ENCODE measurements at regions not wholly inside any gene's neighbourhood (a gene's known extent, or its start where the extent isn't known, plus 50 kb on each side); places are given as distances from the start of the nearest gene placed in this dataset.

DNA sequence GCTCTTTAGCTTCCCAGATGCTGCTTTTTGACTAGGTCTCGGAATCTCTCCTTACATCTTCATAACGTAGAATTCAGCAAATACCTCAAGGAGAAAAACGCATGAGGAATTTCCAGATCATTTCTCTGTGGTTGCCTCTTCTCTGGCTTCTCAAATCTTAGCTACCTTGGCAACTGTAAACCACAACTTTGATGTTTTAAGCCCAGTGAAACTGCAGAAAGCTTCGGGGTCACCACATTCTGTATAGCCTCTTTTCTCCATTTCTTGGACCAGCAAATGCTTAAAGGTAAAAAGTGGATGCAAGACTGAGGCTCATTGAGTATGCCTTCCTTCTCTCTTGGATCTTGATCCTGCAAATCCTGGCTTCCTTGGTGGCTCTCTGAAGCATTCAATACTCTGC lies 125.5 kb upstream of the FBXL4 start:
- DNase-seq (ENCODE audit: low read depth in 3 of 3): no peak

GRCh38 chr6:99066044-99066443 lies 118.3 kb upstream of the FBXL4 start:
- no peak for DNase-seq (ENCODE audit: low read depth in 3 of 3)

DNA sequence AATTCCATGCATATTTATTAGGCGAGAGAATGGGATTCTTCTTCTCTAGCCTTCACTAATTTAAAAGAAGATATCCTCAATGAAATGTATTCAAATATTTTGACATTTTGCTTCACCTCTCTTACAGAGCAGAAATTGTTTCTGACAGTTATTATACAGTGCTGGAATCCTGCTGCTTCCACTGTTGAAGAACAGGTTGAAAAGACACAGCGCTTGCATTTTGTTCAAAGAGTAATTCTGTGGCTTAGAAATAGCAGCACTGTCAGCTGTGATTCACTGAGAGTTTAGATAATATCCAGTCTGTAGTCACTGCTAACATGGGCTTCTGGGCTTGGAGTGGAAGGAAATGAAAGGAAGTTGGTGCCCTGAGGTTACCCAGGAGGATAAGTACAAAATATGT lies 117.1 kb upstream of the FBXL4 start:
- no peak for DNase-seq (ENCODE audit: low read depth in 3 of 3)

- DNase-seq (ENCODE audit: low read depth in 3 of 3): no peak
These were observed 88.9 kb upstream of the FBXL4 start for GRCh38 chr6:99036672-99037071.

DNA sequence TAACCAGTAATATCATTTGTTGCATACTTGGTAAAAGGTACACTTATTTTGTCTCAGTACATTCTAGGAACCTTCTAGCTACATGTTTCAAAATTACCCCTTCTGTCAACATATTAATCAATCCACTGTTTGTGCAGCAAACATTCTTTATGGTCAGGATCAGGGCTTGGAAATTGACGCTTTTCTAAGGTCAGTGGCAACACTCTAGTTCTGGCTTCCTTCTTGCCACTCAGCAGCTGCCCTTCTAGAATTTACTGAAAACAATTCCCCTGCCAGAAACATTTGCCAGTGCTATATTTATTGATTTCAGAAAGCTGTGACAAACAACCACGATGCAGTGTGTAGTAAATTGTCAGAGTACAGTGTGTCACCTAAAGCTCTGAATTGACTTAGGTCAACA lies 84.7 kb upstream of the FBXL4 start:
- DNase-seq (ENCODE audit: low read depth in 3 of 3): no peak

DNA sequence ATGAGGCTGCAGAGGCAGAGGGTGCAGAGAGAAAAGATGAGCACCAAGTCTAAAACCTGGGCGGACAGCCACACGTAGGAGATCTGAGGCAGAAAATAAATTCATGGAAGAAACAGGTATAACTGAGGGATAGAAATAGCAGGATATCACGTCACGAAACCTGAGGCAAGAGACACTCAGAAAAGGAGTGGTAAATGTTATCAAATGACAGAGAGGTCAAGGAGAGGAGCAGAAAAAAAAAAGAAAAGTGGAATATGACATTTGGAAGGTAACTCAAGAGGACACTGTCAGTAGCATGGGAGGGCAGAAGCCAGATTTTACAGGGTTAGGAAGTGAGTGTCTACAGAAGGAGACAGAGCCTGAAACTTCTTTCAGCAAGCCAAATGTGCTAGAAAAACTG lies 84.2 kb upstream of the FBXL4 start:
- no peak for DNase-seq (ENCODE audit: low read depth in 3 of 3)

- DNase-seq (ENCODE audit: low read depth in 3 of 3): no peak
These were observed 83.2 kb upstream of the FBXL4 start for GRCh38 chr6:99030915-99031314.

DNA sequence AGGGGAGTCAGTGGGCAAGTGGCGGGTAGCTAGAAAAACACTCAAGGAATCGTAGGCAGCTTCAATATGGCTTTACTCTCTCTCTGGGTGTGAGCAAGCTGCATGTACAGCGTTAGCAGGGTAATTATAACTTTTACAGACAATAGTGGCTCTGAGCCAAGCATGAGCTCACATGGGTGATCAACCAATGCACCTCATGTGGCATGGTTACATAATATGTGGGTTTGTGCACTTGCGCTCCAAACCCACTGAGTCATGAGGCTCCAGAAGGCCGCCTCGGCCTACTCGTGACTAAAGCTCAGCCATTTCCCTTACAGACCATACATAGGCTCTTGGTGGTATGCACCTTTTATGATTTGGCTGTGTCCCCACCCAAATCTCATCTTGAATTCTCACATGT lies 78.4 kb upstream of the FBXL4 start:
- DNase-seq (ENCODE audit: low read depth in 3 of 3): no peak

- DNase-seq (ENCODE audit: low read depth in 3 of 3): no peak
These were observed 76.3 kb upstream of the FBXL4 start for GRCh38 chr6:99024089-99024488.

DNA sequence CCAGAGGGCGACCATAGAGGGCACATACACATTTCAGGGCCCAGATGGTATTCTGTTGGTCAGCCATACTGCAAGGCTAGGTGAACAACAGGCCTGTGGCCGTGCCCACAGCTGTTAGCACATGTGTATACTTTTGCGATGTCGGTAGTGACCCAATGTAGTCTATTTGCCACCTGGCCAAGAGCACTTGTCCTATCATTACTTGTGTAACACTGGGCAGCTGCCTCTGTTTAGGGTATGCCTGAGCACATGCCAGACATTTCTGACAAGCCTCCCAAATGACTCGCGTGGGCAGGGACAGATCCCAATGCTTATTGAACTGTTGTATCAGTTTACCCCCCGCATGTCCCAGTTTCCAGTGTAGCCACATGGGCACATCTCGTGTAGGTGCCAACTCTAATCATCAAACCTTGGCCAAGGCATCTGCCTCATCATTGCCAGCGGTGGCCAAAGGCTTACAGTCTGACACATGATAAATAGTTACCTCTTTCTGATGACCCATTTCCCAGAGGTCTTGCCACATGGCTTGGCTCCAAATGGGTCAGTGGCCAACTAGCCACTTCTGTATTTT lies 74.4 kb upstream of the FBXL4 start:
- no peak for DNase-seq (ENCODE audit: low read depth in 3 of 3)

DNA sequence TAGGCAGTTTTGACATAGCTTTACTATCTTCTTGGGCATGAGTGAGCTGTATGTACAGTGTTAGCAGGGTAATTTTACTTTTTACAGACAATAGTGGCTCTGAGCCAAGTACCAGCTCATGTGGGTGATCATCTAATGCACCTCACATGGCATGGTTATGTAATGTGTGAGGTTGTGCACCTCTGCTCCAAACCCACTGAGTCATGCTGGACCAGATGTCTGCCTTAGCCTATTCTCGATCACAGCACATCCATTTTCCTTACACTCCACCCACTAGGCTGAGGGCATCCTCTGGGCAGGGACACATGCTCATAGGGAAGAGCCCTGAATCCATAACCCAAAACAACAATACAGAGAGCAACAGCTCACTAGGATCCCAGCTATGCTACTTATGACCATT lies 71.6 kb upstream of the FBXL4 start:
- DNase-seq (ENCODE audit: low read depth in 3 of 3): no peak

GRCh38 chr6:99017150-99017549 lies 69.4 kb upstream of the FBXL4 start:
- no peak for DNase-seq (ENCODE audit: low read depth in 3 of 3)

- DNase-seq (ENCODE audit: low read depth in 3 of 3): no peak
These were observed 68.6 kb upstream of the FBXL4 start for GRCh38 chr6:99016355-99016754.

DNA sequence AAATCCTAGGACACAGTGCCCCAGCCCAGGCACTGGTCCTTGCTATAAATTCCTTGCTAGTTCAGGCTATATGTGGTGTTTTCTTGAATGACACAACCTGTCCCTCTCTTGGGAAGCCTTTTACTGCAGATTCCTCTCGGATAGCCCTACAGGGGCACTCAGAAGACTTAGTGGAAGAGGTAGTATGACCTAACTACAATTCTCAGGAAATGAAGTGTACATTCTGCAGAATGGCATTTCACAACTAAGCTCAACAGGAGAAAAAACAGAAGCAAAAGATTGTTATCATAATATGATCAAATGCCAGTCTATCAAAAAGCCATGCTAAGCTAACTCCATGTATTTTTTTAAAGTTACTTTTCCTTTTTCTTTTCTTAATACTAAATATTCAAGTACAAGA lies 66.3 kb upstream of the FBXL4 start:
- no peak for DNase-seq (ENCODE audit: low read depth in 3 of 3)

GRCh38 chr6:99013661-99014060 lies 65.9 kb upstream of the FBXL4 start:
- no peak for DNase-seq (ENCODE audit: low read depth in 3 of 3)

GRCh38 chr6:99013145-99013544 lies 65.4 kb upstream of the FBXL4 start:
- DNase-seq (ENCODE audit: low read depth in 3 of 3): no peak

DNA sequence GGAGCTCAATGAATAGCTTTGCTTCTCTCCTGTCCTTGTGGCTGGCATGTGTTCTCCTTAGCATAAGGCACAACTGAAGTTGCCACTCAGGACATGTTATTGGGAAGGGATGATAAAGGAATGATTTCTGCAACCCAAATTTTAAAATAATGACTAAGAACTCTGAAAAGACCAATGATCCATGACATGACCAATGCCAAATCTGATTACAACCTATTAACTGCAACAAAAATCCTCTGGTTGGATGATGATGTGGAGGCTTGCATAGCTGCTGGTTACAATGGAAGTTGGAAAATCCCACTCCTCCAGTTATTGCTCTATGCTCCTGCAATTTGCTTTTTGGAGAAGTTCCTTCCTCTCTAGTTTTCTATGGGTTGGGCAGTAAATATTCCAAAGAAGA lies 63.4 kb upstream of the FBXL4 start:
- DNase-seq (ENCODE audit: low read depth in 3 of 3): no peak

GRCh38 chr6:99002831-99003230 lies 55.1 kb upstream of the FBXL4 start:
- DNase-seq (ENCODE audit: low read depth in 3 of 3): no peak

GRCh38 chr6:98998103-98998502 lies 50.4 kb upstream of the FBXL4 start:
- no peak for DNase-seq (ENCODE audit: low read depth in 3 of 3)
